Upper lobe of right lung (tissue), 1 donor: ENCODE measurements at regions not wholly inside any gene's neighbourhood (a gene's known extent, or its start where the extent isn't known, plus 50 kb on each side); places are given as distances from the start of the nearest gene placed in this dataset.
"Not testable (repeated sequence)": the region's sequence is repeated elsewhere in the genome, so short reads cannot be mapped to it uniquely, and the experiment has no call there.

Experiments
- ATAC-seq: fragments of 200-7000 bp; cut with Tn5 transposase; one replicate; pipeline ENCODE4 v1.9.1; 2020; ENCODE audit warnings: mild to moderate bottlenecking, moderate library complexity
- DNase-seq: peaks from one replicate; pipeline ENCODE4 v3.0.0-alpha.2; 2020
- H3K27ac ChIP-seq: fragments of 200-600 bp; one replicate; pipeline ENCODE4 v1.8.0; 2022
- H3K27me3 ChIP-seq: fragments of 200-600 bp; one replicate; pipeline ENCODE4 v1.8.0; 2022; ENCODE audit warnings: mild to moderate bottlenecking
- H3K36me3 ChIP-seq: fragments of 200-600 bp; one replicate; pipeline ENCODE4 v1.8.0; 2022
- H3K4me1 ChIP-seq: fragments of 200-600 bp; one replicate; pipeline ENCODE4 v1.8.0; 2022
- H3K4me3 ChIP-seq: fragments of 200-600 bp; one replicate; pipeline ENCODE4 v1.8.0; 2022; ENCODE audit warnings: mild to moderate bottlenecking
- H3K9me3 ChIP-seq: fragments of 200-600 bp; one replicate; pipeline ENCODE4 v1.8.0; 2022
- intact Hi-C: fragments of 100-400 bp; cut with DNase I; formaldehyde crosslinking; loops from one replicate; pipeline ENCODE4 v1.11.0; 2022
- TF ChIP-seq, protein P1 (sequence below): fragments of 200-600 bp; IDR thresholded peaks from one replicate; pipeline ENCODE4 v1.8.0; 2022; ENCODE audit warnings: antibody characterized with exemption
- donor health status: DM: no; HTN: yes; CAD: no; lungs with severe emphysema.

- no peaks in the 10 kb centered on the region for H3K4me1 ChIP-seq
- no peak for DNase-seq
- H3K9me3 ChIP-seq, result no peaks in the 10 kb centered on the region
- H3K27ac ChIP-seq, result no peak overlapping the region
- no peak overlapping the region for H3K4me3 ChIP-seq
- H3K36me3 ChIP-seq, result no peaks in the 10 kb centered on the region
- TF ChIP-seq, protein P1, sequence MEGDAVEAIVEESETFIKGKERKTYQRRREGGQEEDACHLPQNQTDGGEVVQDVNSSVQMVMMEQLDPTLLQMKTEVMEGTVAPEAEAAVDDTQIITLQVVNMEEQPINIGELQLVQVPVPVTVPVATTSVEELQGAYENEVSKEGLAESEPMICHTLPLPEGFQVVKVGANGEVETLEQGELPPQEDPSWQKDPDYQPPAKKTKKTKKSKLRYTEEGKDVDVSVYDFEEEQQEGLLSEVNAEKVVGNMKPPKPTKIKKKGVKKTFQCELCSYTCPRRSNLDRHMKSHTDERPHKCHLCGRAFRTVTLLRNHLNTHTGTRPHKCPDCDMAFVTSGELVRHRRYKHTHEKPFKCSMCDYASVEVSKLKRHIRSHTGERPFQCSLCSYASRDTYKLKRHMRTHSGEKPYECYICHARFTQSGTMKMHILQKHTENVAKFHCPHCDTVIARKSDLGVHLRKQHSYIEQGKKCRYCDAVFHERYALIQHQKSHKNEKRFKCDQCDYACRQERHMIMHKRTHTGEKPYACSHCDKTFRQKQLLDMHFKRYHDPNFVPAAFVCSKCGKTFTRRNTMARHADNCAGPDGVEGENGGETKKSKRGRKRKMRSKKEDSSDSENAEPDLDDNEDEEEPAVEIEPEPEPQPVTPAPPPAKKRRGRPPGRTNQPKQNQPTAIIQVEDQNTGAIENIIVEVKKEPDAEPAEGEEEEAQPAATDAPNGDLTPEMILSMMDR, result no peak
- intact Hi-C loops, result no loop called here
- ATAC-seq, result no peak
- no peaks in the 10 kb centered on the region for H3K27me3 ChIP-seq
Observed at GRCh38 chr1:55304229-55304740, 89.1 kb upstream of the USP24 start.

DNA sequence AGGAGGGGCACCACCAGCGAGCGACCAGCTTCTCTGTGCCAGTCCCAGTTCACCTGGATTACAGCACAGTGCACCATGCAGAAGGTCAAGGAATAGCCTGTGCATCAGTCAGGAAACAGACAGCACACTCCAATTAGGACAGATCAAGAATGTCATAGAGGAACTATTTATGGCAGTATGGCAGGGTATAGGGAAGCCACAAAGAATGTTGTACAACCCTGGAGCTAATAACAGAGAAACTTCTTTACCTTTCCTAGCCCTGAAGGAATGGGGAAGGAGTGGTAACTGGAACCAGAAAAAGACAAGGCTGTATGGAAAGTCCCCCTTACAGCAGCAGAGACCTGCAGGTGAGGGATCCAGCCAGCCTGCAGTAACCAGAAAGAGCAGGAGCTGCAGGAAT lies 87.8 kb upstream of the USP24 start:
- intact Hi-C loops, result no loop called here
- H3K27ac ChIP-seq, result no peak overlapping the region
- no peaks in the 10 kb centered on the region for H3K4me1 ChIP-seq
- ATAC-seq (no peak), DNase-seq (no peak)
- H3K9me3 ChIP-seq, result no peaks in the 10 kb centered on the region
- TF ChIP-seq, protein P1, result no peak
- no peak overlapping the region for H3K4me3 ChIP-seq
- H3K36me3 ChIP-seq, result no peaks in the 10 kb centered on the region
- H3K27me3 ChIP-seq, result no peaks in the 10 kb centered on the region

GRCh38 chr1:55301912-55302311 lies 86.7 kb upstream of the USP24 start:
- Histone ChIP-seq H3K36me3 (no peaks in the 10 kb centered on the region), H3K27me3 (no peaks in the 10 kb centered on the region), H3K4me3 (no peak overlapping the region), H3K9me3 (no peaks in the 10 kb centered on the region), H3K4me1 (no peaks in the 10 kb centered on the region), H3K27ac (no peak overlapping the region)
- no peak for ATAC-seq
- intact Hi-C loops, result no loop called here
- no peak for DNase-seq
- TF ChIP-seq, protein P1, result no peak

GRCh38 chr1:55300975-55301374 lies 85.8 kb upstream of the USP24 start:
- H3K27me3 ChIP-seq, result no peaks in the 10 kb centered on the region
- H3K27ac ChIP-seq, result no peak overlapping the region
- H3K36me3 ChIP-seq, result no peaks in the 10 kb centered on the region
- intact Hi-C loops, result no loop called here
- no peaks in the 10 kb centered on the region for H3K4me1 ChIP-seq
- no peaks in the 10 kb centered on the region for H3K9me3 ChIP-seq
- TF ChIP-seq, protein P1, result no peak
- ATAC-seq (no peak), DNase-seq (no peak)
- no peak overlapping the region for H3K4me3 ChIP-seq

DNA sequence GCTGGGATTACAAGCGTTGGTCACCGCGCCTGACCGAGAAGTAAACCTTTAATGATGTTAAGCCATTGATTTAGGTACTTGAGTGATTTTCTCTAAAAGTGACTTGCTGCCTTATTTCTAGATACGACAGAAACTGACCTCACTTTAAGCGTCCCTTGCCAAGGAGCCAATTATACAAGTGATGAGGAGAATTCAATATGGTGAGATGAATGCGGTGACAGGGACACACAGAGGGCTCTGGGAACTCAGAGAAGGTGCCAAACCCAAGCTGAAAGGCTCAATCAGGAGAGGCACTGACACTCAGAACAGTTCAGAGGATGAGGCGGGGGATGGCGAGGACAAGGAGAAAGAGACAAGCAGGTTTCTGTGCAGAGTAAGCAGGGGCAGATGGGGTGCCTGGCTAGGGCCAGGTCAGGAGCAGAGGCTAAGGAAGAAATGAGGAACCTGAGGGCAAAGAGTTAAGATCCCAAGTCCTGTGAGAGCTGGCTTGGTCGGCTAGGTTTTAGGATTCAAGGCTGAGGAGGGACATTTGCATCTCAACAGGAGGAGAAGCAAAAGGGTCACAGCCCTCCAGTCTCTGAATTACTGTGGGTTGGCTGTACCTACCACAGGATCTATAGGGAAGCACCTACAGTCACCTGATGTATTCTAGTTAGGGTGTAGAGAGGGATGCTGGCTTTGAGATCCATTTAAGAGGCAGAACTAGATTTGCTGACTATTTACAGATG lies 83.2 kb upstream of the USP24 start:
- intact Hi-C loops, result no loop called here
- Histone ChIP-seq H3K27ac (no peak overlapping the region), H3K9me3 (no peaks in the 10 kb centered on the region), H3K36me3 (no peaks in the 10 kb centered on the region), H3K4me3 (no peak overlapping the region), H3K27me3 (no peaks in the 10 kb centered on the region), H3K4me1 (no peaks in the 10 kb centered on the region)
- TF ChIP-seq, protein P1, result no peak
- ATAC-seq, result no peak
- no peak for DNase-seq

DNA sequence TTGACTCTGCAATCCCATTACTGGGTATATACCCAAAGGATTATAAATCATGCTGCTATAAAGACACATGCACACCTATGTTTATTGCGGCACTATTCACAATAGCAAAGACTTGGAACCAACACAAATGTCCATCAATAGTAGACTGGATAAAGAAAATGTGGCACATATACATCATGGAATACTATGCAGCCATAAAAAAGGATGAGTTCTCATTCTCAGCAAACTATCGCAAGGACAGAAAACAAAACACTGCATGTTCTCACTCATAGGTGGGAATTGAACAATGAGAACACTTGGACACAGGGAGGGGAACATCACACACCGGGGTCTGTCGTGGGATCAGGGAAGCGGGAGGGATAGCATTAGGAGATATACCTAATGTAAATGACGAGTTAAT lies 81.1 kb upstream of the USP24 start:
- H3K36me3 ChIP-seq, DNase-seq, H3K27me3 ChIP-seq, H3K4me1 ChIP-seq, ATAC-seq, H3K27ac ChIP-seq, H3K9me3 ChIP-seq, intact Hi-C loops, H3K4me3 ChIP-seq: not testable (repeated sequence)
